HG03469 (cell line): ENCODE measurements at regions not wholly inside any gene's neighbourhood (a gene's known extent, or its start where the extent isn't known, plus 50 kb on each side); places are given as distances from the start of the nearest gene placed in this dataset.
"Not testable (repeated sequence)": the region's sequence is repeated elsewhere in the genome, so short reads cannot be mapped to it uniquely, and the experiment has no call there.

ENCODE experiments used
- ATAC-seq: cut with Tn5 transposase; IDR thresholded peaks from one replicate; pipeline ENCODE4 v1.9.1; 2021; ENCODE audit warnings: mild to moderate bottlenecking, moderate library complexity, moderate number of reproducible peaks; ENCODE audit not compliant: unreplicated experiment

DNA sequence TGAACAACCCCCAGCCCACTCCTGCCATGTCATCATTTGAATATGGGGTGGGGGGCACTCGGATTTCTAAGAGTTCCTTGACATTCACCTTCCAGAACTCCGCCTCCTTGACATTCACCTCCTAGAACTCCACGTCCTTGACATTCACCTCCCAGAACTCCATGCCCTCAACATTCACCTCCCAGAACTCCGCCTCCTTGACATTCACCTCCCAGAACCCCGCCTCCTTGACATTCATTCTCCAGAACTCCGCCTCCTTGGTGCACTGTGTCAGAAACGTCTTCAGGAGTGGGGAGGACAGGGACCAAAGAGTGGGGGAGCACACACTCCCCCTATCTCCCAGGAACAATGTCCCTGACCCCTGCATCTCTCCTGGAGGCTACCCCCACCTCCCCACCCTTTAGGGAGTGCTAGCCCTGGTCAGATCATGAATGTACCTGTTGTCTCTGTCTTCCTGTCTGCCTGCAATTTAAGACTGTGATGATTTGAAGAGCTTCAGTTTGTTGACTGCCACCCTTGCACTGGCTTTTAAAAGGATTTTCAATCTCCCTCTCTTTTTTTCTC lies 110.1 kb downstream of the NPTX2 start:
- ATAC-seq, result no peak

DNA sequence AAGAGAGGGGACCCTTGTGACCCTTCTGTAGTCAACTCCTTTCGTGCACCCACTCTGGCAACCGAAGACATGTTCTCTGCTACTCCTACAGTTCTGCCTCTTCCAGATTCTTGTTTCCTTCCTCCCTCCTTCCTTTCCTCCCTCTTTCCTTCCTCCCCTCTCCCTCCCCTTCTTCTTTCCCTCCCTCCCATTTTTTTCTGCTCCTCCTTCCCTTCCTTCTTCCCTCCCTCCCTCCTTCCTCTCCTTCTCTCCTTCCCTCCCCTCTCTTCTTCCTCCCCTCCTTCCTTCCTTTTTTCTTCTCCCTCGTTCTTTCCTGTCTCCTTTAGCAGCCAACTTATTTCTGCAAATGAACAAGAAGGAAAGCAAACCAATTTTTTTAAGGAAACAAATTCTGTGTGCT lies 111.5 kb downstream of the NPTX2 start:
- no peak for ATAC-seq

- no peak for ATAC-seq
Measured at GRCh38 chr7:98729121-98729520, 112.0 kb downstream of the NPTX2 start.

GRCh38 chr7:98730326-98730725 lies 113.2 kb downstream of the NPTX2 start:
- no peak for ATAC-seq

GRCh38 chr7:98731651-98732050 lies 114.6 kb downstream of the NPTX2 start:
- ATAC-seq, result no peak

DNA sequence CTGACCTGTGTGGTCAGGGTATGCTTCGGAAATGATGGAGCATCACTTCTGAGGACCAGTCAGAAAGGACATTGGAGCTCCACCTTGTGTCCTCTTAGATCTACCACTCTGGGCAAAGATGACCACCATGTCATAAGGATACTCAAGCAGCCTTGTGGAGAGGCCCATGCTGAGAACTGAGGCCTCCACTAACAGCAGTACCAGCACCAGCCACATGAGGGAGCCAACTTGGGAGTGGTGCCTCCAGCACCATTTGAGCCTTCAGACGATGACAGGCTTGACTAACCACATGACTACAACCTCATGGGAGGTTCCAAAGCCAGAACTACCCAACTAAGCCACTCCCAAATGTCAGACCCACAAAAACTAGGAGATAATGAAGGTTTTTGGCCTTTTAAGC lies 116.0 kb downstream of the NPTX2 start:
- no peak for ATAC-seq

DNA sequence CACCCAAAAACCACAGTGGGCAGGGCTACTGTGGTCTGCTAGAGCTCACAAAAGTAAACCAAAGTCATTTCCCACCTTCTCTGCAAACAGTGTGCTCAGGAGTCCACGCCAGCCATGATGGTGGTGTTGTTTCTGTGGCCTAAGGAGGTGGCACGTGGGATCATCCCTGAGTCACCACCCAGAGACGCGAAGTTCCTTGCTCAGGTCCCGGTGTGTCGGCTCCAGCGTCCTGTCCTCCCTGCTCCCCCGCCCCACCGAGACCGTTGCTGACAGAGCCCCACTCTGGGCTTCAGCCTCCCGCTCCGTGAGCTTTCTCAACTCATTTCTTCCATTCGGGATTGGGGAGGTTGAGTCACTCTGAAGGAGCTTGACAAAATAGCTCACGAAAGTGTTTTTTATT lies 118.7 kb downstream of the NPTX2 start:
- no peak for ATAC-seq

DNA sequence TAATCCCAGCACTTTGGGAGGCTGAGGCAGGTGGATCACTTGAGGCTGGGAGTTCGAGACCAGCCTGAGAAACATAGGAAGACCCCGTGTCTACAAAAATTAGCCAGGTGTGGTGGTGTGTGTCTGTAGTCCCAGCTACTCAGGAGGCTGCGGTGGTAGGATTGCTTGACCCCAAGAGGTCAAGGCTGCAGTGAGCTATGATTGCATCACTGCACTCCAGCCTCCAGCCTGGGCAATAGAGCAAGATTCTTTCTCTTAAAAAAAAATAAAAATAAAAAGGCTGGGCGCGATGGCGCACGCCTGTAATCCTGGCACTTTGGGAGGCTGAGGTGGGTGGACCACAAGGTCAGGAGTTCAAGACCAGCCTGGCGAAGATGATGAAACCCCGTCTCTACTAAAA lies 119.4 kb downstream of the NPTX2 start:
- not testable (repeated sequence) for ATAC-seq

- no peak for ATAC-seq
Measured at GRCh38 chr7:98737176-98737575, 120.1 kb downstream of the NPTX2 start.

DNA sequence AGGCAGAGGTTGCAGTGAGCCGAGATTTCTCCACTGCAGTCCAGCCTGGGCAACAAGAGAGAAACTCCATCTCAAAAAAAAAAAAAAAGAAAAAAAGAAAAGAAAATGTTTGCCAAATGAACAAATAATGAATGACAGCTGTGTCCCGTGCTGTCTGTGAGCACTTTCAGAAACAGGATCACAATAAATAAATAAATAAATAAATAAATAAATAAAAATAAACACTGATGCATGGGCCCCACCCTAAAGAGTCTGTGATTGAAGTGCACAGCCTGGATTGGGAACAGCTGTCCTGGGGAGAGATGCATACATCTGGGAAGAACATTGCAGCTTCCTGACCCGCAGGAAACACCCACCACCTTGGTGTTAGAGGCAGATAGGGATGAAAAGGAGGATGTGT lies 123.6 kb downstream of the NPTX2 start:
- ATAC-seq, result no peak

GRCh38 chr7:98745722-98746318 lies 124.0 kb downstream of the TMEM130 start:
- no peak for ATAC-seq

- ATAC-seq, result no peak
Measured at GRCh38 chr7:98748090-98748489, 121.7 kb downstream of the TMEM130 start.

DNA sequence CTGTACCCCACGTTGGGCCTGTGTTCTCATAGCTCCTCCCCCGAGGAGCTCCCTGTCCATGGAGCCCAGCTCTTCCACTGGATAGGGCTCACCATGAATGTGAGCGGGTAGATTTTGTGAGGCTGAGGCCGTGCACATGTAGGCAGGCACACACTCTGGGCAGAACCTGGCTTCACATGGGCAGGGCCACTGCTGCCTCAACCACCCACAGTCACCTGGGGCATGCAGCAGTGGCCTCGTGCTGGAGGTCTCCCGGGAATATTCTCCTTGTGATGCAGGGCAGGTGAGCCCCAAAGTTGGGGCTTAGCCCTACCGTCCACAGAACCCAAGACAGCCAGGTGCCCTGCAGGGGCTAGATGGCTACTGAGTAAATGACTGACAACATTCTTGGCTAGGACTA lies 116.6 kb downstream of the TMEM130 start:
- no peak for ATAC-seq

- ATAC-seq, result no peak
Measured at GRCh38 chr7:98753989-98754479, 115.8 kb downstream of the TMEM130 start.

DNA sequence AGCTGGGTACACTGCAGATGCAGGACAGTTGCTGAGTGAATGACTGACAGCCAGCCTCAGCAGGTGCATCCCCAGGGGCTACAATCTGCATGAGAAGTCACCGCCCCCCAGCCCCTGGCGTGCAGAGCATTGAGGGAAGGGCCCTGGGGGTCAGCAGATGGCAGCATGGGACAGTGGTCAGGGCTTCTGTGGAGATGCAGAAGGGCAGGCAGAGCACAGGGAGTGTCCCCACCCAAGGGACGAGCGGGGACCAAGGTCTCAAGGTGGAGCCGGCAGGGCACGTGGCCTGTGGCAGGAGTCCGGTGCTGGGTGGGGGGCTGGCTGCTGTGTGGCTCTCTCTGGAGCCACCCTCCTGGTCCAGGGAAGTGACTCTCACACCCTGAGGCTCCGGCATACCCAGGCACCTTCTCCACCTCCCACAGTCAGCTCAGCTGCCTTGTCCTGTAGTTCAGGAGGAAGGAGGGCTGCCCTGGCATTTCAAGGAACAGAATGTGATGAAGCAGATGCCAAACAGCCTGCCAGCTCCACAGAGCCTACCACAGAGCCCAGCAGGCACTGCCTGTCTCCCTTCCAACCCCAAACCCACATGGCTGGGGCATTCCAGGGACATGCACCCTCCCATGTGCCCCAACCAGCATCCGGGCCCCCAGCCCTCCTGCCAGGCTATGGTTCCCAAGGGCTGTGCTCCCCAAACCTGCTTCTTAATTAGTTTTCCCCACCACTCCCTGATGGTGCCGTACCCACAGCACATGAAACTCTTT lies 114.5 kb downstream of the TMEM130 start:
- ATAC-seq, result no peak

GRCh38 chr7:98758157-98758556 lies 111.7 kb downstream of the TMEM130 start:
- ATAC-seq, result no peak

- ATAC-seq, result no peak
Measured at GRCh38 chr7:98760201-98760651, 109.6 kb downstream of the TMEM130 start.

DNA sequence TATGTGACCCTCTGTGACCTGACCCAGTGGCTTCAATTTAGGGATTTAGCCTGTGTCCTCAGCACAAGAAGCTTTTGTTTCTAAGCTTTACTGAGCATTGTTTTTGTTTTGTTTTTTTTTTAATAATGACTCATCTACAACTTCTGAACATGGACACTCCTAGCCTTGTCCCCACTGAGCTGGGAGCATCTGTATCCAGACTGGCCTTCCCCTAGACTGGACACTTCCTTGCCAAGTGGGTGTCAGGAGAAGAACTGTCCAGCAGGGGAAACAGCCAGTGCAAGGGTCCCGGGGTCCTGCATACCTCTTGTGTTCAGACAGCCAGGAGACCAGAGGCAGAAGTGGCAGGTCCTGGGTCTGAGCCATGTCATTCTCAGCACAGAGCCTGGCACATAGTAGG lies 108.6 kb downstream of the TMEM130 start:
- no peak for ATAC-seq

- ATAC-seq, result no peak
Measured at GRCh38 chr7:98762620-98763019, 107.2 kb downstream of the TMEM130 start.

- no peak for ATAC-seq
Measured at GRCh38 chr7:98763441-98763840, 106.4 kb downstream of the TMEM130 start.

DNA sequence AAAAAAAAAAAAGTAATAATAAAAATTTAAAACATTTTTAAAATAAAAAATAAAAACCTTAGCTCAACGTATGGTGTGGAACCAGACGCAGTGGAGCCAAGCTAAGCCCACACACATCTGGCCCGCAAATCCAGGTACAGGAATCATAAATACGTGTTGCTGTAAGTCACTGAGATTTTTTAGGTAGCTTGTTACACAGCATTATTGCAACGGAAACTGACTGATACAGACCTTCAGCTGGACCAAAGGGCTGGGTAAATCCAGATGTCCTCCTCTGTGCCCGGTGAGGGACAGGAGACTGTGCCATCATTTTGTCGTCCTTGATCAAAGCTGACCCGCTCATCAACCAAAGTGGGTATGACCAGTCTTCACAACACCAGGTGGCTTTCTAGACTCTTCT lies 104.9 kb downstream of the TMEM130 start:
- no peak for ATAC-seq

- not testable (repeated sequence) for ATAC-seq
Measured at GRCh38 chr7:98770085-98770484, 99.7 kb downstream of the TMEM130 start.
